K562 (cell line): ENCODE measurements at regions not wholly inside any gene's neighbourhood (a gene's known extent, or its start where the extent isn't known, plus 50 kb on each side); places are given as distances from the start of the nearest gene placed in this dataset.

Experiments used
- CCNT2 ChIP-seq: IDR thresholded peaks from 2 replicates; pipeline ENCODE4 v1.6.1; 2011; ENCODE audit warnings: borderline replicate concordance, low read depth, mild to moderate bottlenecking, moderate library complexity, mixed read lengths, low read length; ENCODE audit not compliant: insufficient read length; ENCODE audit errors: extremely low read depth
- CSDE1 ChIP-seq, 2 experiments: fragments of 450-650 bp; IDR thresholded peaks; 2 replicates each; pipeline ENCODE4 v1.6.1; 2016; ENCODE audit warnings: mild to moderate bottlenecking in 1 of 2
- HDAC3 ChIP-seq: fragments of 450-650 bp; IDR thresholded peaks from 2 replicates; pipeline ENCODE4 v1.6.1; 2018; ENCODE audit warnings: borderline replicate concordance, mild to moderate bottlenecking, moderate library complexity; ENCODE audit not compliant: partially characterized antibody
- MAFF ChIP-seq: IDR thresholded peaks from 2 replicates; pipeline ENCODE4 v1.6.1; 2012; ENCODE audit warnings: low read length, improper control_type of control experiment
- NR2C1 ChIP-seq, 2 experiments: fragments of 450-650 bp; IDR thresholded peaks; 2 replicates each; pipeline ENCODE4 v1.6.1; 2017; ENCODE audit warnings: mild to moderate bottlenecking in 2 of 2, antibody characterized with exemption in 1 of 2, inconsistent platforms in 1 of 2, missing compliant biosample characterization in 1 of 2, missing genetic modification characterization in 1 of 2
- PBX2 ChIP-seq, 2 experiments: IDR thresholded peaks in 1 of 2; conservative IDR thresholded peaks in 1 of 2; 2 replicates each; pipeline ENCODE4 v1.6.1; 2016; ENCODE audit warnings: low read depth in 2 of 2, mild to moderate bottlenecking in 1 of 2, missing compliant biosample characterization in 1 of 2, missing genetic modification characterization in 1 of 2, moderate library complexity in 1 of 2
- PCBP1 ChIP-seq: fragments of 200-400 bp; formaldehyde crosslinking; IDR thresholded peaks from 2 replicates; pipeline ENCODE4 v1.6.1; 2018; ENCODE audit warnings: mild to moderate bottlenecking, low read depth, low read length; ENCODE audit not compliant: poor library complexity, severe bottlenecking
- PPARD ChIP-seq: fragments of 250-450 bp; sonication (Bioruptor Pico); IDR thresholded peaks from 2 replicates; pipeline ENCODE4 v1.8.0; 2022; ENCODE audit warnings: inconsistent platforms, mild to moderate bottlenecking, moderate library complexity
- PREB ChIP-seq: sonication (generic); formaldehyde crosslinking; IDR thresholded peaks from 2 replicates; pipeline ENCODE4 v1.8.1; 2023; ENCODE audit warnings: mild to moderate bottlenecking, missing genetic modification reagents
- RAD21 ChIP-seq, 2 experiments: fragments of 250-450 bp in 1 of 2; fragments of 450-650 bp in 1 of 2; sonication (Bioruptor Pico) in 1 of 2; formaldehyde crosslinking in 1 of 2; IDR thresholded peaks in 1 of 2; conservative IDR thresholded peaks in 1 of 2; 2 replicates each; pipeline versions ENCODE4 v1.4.0 to v1.8.0; 2020 to 2022; ENCODE audit warnings: mild to moderate bottlenecking in 2 of 2, moderate library complexity in 1 of 2
- RERE ChIP-seq: sonication (generic); formaldehyde crosslinking; IDR thresholded peaks from 2 replicates; pipeline ENCODE4 v1.8.0; 2023; ENCODE audit warnings: missing genetic modification reagents, mild to moderate bottlenecking, borderline replicate concordance
- STAT5B ChIP-seq: fragments of 250-450 bp; sonication (Bioruptor Pico); IDR thresholded peaks from 2 replicates; pipeline ENCODE4 v1.8.0; 2021; ENCODE audit warnings: mild to moderate bottlenecking, inconsistent platforms
- XRCC4 ChIP-seq: IDR thresholded peaks from one replicate; pipeline ENCODE4 v1.6.1; 2011; ENCODE audit not compliant: insufficient read depth, insufficient read length; ENCODE audit errors: extremely low read depth
- ZBTB17 ChIP-seq: fragments of 450-650 bp; formaldehyde crosslinking; IDR thresholded peaks from 2 replicates; pipeline ENCODE4 v1.4.0; 2020; ENCODE audit warnings: mild to moderate bottlenecking
- ZFP36 ChIP-seq: fragments of 150-350 bp; IDR thresholded peaks from 2 replicates; pipeline ENCODE4 v1.6.1; 2018; ENCODE audit warnings: low read length, low read depth; ENCODE audit not compliant: partially characterized antibody
- ZNF212 ChIP-seq: fragments of 450-650 bp; formaldehyde crosslinking; IDR thresholded peaks from 2 replicates; pipeline ENCODE4 v1.4.0; 2020; ENCODE audit warnings: mild to moderate bottlenecking
- ZNF263 ChIP-seq: sonication (generic); formaldehyde crosslinking; IDR thresholded peaks from 2 replicates; pipeline ENCODE4 v1.8.0; 2022; ENCODE audit warnings: mild to moderate bottlenecking, missing genetic modification reagents, borderline replicate concordance
- ZNF311 ChIP-seq: fragments of 250-450 bp; sonication (Bioruptor Pico); IDR thresholded peaks from 2 replicates; pipeline ENCODE4 v1.4.0; 2020; ENCODE audit warnings: mild to moderate bottlenecking, moderate library complexity
- ZNF583 ChIP-seq: fragments of 250-450 bp; sonication (Bioruptor Pico); IDR thresholded peaks from 2 replicates; pipeline ENCODE4 v1.4.0; 2020

GRCh38 chr22:22169923-22170322 is 74.7 kb upstream of the VPREB1 start (continued):
- TF ChIP-seq PBX2 (CRISPR knock-in tag; IDR thresholded peaks at IDR 0.05; ENCODE audit: low read depth) = no peak
- no peak for TF ChIP-seq PBX2 (tag; conservative IDR thresholded peaks at IDR 0.05; ENCODE audit: low read depth)
- no peak for TF ChIP-seq STAT5B
- no peak for TF ChIP-seq HDAC3
- TF ChIP-seq RAD21 (CRISPR knock-in tag; conservative IDR thresholded peaks at IDR 0.05 in 1 of 2, IDR thresholded peaks at IDR 0.05 in 1 of 2) = 0 out of 4 replicates have a peak, but pooled peaks of 1 of the 2 experiments have one; percentile 9
- no peak for TF ChIP-seq ZFP36
- no peak for TF ChIP-seq CSDE1 (IDR thresholded peaks at IDR 0.05)
- no peak for TF ChIP-seq RERE (CRISPR knock-in tag)
- TF ChIP-seq ZNF263 (CRISPR knock-in tag) = no peak
- TF ChIP-seq MAFF = peak; percentile 19; the same call in 1 of the 2 replicates
- TF ChIP-seq PREB (CRISPR knock-in tag) = 0 out of 2 replicates have a peak, but pooled peaks have one; percentile 40
- TF ChIP-seq ZNF583 (CRISPR knock-in tag) = no peak
- no peak for TF ChIP-seq ZBTB17 (CRISPR knock-in tag)
- TF ChIP-seq ZNF212 (CRISPR knock-in tag) = peak; percentile 76; the same call in 1 of the 2 replicates
- TF ChIP-seq PPARD (CRISPR knock-in tag) = 0 out of 2 replicates have a peak, but pooled peaks have one; percentile 46
- no peak for TF ChIP-seq PCBP1
- no peak for TF ChIP-seq CCNT2
- 0 out of 2 replicates have a peak, but pooled peaks have one; percentile 29 for TF ChIP-seq ZNF311 (CRISPR knock-in tag)
- TF ChIP-seq NR2C1 (IDR thresholded peaks at IDR 0.05) = no peak
- no peak for TF ChIP-seq NR2C1 (tag; IDR thresholded peaks at IDR 0.05)
- no peak for TF ChIP-seq XRCC4
